ENCODE measurements at regions not wholly inside any gene's neighbourhood (a gene's known extent, or its start where the extent isn't known, plus 50 kb on each side); places are given as distances from the start of the nearest gene placed in this dataset.

DNA sequence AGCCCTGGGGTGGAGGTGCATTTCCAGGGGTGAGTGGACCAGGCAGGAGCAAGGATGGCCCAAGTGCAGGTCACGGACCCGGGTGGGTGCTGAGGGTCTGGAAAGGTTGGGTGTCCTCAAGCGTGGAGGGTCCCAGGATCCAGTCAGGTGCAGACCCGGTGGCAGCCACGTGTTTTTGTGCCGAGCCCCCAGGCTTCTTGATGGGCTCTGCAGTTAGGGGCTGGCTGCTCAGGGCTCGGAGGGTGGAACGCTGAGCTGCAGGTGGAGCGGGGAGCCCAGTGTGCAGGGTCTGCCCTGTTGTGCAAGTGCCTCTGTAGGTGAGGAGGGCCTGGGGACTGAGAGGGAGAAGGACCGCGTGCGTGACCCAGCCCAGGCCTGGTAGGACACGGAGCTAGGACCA, 70.9 kb upstream of the HLA-E start:
- TF ChIP-seq, protein P1, sequence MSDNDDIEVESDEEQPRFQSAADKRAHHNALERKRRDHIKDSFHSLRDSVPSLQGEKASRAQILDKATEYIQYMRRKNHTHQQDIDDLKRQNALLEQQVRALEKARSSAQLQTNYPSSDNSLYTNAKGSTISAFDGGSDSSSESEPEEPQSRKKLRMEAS (IDR thresholded peaks at IDR 0.05) = no peak
- TF ChIP-seq ESRRA (IDR thresholded peaks at IDR 0.05; ENCODE audit: borderline replicate concordance, low read length) (no peak), NPAS2 (CRISPR knock-in tag; IDR thresholded peaks at IDR 0.05; ENCODE audit: borderline replicate concordance) (no peak), NR3C1 (IDR thresholded peaks at IDR 0.05) (no peak), ZFP36 (IDR thresholded peaks at IDR 0.05; ENCODE audit: borderline replicate concordance, partially characterized antibody) (no peak)
